MM.1S (cell line): ENCODE measurements at regions not wholly inside any gene's neighbourhood (a gene's known extent, or its start where the extent isn't known, plus 50 kb on each side); places are given as distances from the start of the nearest gene placed in this dataset.

Experiments used
- CTCF ChIP-seq: fragments of 300-600 bp; sonication (generic); IDR thresholded peaks from 2 replicates; pipeline ENCODE4 v1.5.1; 2016; ENCODE audit warnings: antibody characterized with exemption, low read length, mixed read lengths
- EZH2 ChIP-seq: fragments of 300-600 bp; sonication (generic); optimal IDR thresholded peaks from 2 replicates; pipeline ENCODE3; 2017; ENCODE audit warnings: low read depth, mild to moderate bottlenecking, antibody characterized with exemption, low read length, mixed read lengths

GRCh38 chr11:97259884-97260283 lies 870.1 kb downstream of the JRKL start:
- TF ChIP-seq CTCF (no peak), EZH2 (no peak)
